Stimulated activated CD4-positive, alpha-beta T cell treated with anti-CD3 and anti-CD28 coated beads, Interleukin-15, amount 100 ng/mL, for 48 hours (primary cell): ENCODE measurements at regions not wholly inside any gene's neighbourhood (a gene's known extent, or its start where the extent isn't known, plus 50 kb on each side); places are given as distances from the start of the nearest gene placed in this dataset.
"Not testable (repeated sequence)": the region's sequence is repeated elsewhere in the genome, so short reads cannot be mapped to it uniquely, and the experiment has no call there.

Experiments
- DNase-seq, 2 donors: peaks; one replicate each; pipeline ENCODE4 v3.0.0-alpha.2; 2020; ENCODE audit warnings: low read depth in 2 of 2

- DNase-seq = not testable (repeated sequence)
These were observed 70.2 kb downstream of the ZNF726 start for GRCh38 chr19:23984911-23985310.

DNA sequence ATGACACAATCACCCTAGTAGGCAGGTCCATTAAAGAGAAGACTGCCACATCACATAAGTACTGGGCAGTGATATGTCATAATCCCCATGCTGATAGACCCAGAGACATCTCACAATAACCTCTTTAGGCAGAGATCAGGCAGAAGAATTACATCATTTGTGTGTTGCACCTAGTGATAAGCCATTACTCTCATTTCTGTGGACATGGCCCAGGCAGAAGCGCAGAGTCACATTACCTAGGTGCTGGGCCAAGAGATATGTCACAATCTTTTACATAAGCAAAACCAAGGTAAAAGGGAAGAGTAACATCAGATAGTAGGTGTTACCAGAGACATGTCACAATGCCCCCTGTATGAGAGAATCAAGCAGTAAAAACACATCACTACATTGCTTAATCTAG lies 71.9 kb downstream of the ZNF726 start:
- no peak for DNase-seq

- no peak for DNase-seq
These were observed 76.5 kb downstream of the ZNF726 start for GRCh38 chr19:23991170-23991569.

GRCh38 chr19:23992348-23992747 lies 77.7 kb downstream of the ZNF726 start:
- no peak for DNase-seq

DNA sequence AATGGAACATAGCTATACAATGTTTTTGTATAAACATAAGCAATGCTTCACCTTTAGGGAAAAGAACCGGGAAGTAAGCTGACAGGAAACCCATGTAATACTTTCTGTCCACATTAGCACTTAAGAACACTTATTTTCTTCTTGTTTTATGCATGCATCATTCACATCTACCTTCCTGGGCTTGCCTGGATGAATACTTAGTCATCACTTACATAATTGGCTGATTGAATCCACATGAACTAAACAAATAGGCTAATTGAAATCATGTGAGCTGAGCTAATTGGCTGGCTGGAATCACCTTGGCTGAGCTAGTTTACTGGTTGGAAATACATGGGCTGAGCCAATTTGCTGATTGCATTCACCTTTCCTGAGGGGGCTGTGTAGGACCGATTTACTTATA lies 78.8 kb downstream of the ZNF726 start:
- DNase-seq = no peak

GRCh38 chr19:23996549-23996948 lies 81.9 kb downstream of the ZNF726 start:
- DNase-seq = no peak

- DNase-seq = no peak
These were observed 83.9 kb downstream of the ZNF726 start for GRCh38 chr19:23998568-23998967.

- no peak for DNase-seq
These were observed 85.3 kb downstream of the ZNF726 start for GRCh38 chr19:23999821-24000610.

DNA sequence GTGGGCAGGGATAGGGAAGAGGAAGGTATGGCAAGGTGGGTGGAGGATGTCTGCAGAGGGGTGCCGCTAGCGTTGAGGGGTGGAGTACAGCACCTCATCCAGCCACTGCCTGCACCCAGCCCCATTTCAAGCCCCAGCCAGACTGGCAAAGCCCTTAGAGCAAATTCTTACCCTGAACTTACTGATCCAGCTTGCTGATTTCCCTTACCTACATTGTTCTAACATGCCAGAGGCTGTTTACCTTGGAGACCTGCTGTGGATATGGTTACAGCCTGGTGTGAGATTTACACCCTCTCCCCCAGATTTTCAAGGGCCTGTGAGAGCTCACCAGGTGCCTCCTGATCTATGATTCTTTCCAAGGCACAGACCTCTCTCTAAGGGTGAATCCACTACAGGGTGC lies 86.0 kb downstream of the ZNF726 start:
- DNase-seq = no peak

DNA sequence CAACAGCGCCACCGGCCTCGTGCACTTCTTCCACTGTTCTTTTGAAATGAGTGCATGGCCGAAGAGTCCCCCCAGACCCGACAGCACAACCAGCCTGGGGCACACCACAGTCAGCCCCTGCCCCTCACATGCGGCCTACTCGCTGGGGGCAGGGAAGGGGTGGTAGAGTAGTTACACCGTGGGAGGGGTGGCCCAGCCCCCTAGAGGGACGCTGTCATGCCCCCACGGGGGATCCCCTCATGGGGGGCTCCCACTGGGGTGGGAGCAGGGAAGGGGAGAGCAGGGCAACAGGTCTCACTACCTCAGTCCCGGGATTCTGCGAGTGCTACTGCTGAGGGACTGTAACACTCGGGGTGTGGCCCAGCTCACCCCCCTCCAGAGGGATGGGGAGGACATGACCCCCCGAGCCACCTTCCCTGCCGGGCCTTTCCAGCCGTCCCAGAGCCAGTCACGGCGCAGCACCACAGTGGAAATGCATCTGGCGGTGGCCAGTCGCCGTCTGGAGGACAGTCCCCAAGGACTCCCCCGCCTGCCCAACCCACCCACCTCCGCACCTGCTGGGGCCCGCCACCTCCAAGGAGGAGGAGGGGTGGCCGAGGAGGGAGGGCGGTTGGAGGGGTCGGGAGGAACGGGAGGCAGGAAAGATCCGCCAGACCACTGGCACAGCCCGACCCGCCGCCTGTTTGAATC lies 84.6 kb upstream of the ZNF254 start:
- no peak for DNase-seq

- no peak for DNase-seq
These were observed 83.5 kb upstream of the ZNF254 start for GRCh38 chr19:24003537-24003936.

GRCh38 chr19:24004166-24004565 lies 82.8 kb upstream of the ZNF254 start:
- DNase-seq = no peak

- DNase-seq = no peak
These were observed 56.9 kb upstream of the ZNF254 start for GRCh38 chr19:24029941-24030636.

- DNase-seq = no peak
These were observed 54.3 kb upstream of the ZNF254 start for GRCh38 chr19:24032651-24033050.

DNA sequence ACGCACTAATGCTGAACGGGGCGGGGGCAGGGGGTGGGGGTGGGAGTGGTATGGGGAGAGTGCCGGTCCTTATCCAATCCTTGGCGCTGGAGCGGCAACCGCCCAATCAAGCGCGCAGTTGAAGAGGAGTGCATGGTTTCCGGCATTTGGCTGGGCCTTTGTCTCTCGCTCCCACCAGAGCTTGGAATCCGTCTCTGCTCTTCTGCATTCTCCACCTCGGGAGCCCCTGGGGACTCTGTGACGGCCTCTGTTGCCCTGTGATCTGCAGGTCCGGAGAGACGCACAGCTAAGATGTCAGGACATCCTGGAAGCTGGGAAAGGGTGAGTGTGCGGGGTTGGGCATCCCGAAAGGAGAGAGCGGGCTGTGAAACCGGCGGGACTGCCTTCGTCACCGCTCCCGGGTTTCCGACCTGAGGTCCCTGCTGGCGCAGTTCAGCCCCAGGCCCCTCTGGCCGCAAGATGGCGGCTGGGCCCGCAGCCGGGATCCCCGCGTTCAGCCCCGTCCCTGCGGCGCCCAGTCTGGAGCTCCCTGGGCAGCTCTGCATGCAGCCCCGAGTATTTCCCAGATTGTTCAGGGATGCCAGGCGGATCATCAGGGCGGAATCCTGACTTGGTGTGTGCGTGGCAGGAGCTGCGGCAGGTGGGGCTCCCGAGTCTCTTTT lies 53.6 kb upstream of the ZNF254 start:
- peak; percentile 59 to 78 for DNase-seq

DNA sequence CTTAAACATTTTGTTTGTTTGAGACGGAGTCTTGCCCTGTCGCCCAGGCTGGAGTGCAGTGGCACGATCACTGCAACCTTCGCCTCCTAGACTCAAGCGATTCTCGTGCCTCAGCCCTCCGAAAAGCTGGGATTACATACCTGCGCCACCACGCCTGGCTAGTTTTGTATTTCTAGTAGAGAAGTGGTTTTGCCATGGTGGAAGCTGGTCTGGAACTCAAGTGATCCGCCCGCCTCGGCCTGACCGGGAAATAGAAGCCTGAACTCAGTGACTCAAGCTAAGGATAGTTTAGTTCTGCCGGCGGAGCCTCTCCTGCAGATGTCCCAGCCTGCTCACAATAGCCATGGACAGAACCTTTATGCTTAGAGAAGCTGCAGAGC lies 53.0 kb upstream of the ZNF254 start:
- peak in 1 of 2 donors; percentile 16 for DNase-seq

GRCh38 chr19:24035261-24035880 lies 51.6 kb upstream of the ZNF254 start:
- DNase-seq = not testable (repeated sequence)
